HFFc6 (cell line): ENCODE measurements at regions not wholly inside any gene's neighbourhood (a gene's known extent, or its start where the extent isn't known, plus 50 kb on each side); places are given as distances from the start of the nearest gene placed in this dataset.

Experiments
- DNase-seq: peaks from one replicate; pipeline ENCODE4 v3.0.0-alpha.2; 2018
- H3K27ac Mint-ChIP-seq: 2 replicates; pipeline ENCODE4 v1.8.0; 2020; ENCODE audit warnings: mild to moderate bottlenecking, mixed read lengths
- H3K27me3 Mint-ChIP-seq: 2 replicates; pipeline ENCODE4 v1.8.0; 2021; ENCODE audit warnings: mild to moderate bottlenecking, moderate library complexity, mixed read lengths; ENCODE audit not compliant: insufficient read depth
- H3K36me3 Mint-ChIP-seq: 2 replicates; pipeline ENCODE4 v1.8.0; 2021; ENCODE audit warnings: low read depth, mixed read lengths
- H3K4me1 Mint-ChIP-seq: 2 replicates; pipeline ENCODE4 v1.8.0; 2020; ENCODE audit warnings: low read depth, mixed read lengths
- H3K4me3 Mint-ChIP-seq: 2 replicates; pipeline ENCODE4 v1.8.0; 2020; ENCODE audit warnings: mild to moderate bottlenecking, moderate library complexity, mixed read lengths
- H3K9me3 Mint-ChIP-seq: 2 replicates; pipeline ENCODE4 v1.8.0; 2020; ENCODE audit warnings: mild to moderate bottlenecking, mixed read lengths
- TF ChIP-seq, protein P1 (sequence below): fragments of 200-600 bp; sonication (generic); IDR thresholded peaks from 2 replicates; pipeline ENCODE4 v1.5.0; 2021; ENCODE audit warnings: antibody characterized with exemption, mild to moderate bottlenecking

DNA sequence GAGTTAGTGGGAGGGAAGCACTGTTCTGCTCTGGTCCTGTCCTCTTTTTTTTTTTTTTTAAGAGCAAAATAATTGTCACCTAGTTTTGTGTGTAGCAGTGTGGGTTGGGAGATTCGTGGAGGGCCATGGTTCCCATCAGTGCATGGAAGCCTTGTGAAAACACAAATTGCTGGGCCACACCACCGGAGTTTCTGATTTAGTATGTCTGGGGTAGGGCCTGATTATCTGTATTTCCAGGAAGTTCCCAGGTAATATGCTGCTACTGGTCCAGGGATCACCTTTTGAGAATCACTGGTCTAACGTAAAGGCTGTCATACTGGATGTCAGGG is 191.3 kb downstream of the GATA3 start:
- DNase-seq = no peak
- H3K27ac Mint-ChIP-seq = no peak overlapping the region
- H3K27me3 Mint-ChIP-seq = no peaks in the 10 kb centered on the region
- H3K9me3 Mint-ChIP-seq = peaks cover 21% of the 10 kb centered on the region
- H3K36me3 Mint-ChIP-seq = no peaks in the 10 kb centered on the region
- H3K4me1 Mint-ChIP-seq = no peaks in the 10 kb centered on the region
- H3K4me3 Mint-ChIP-seq = no peak overlapping the region
- TF ChIP-seq, protein P1, sequence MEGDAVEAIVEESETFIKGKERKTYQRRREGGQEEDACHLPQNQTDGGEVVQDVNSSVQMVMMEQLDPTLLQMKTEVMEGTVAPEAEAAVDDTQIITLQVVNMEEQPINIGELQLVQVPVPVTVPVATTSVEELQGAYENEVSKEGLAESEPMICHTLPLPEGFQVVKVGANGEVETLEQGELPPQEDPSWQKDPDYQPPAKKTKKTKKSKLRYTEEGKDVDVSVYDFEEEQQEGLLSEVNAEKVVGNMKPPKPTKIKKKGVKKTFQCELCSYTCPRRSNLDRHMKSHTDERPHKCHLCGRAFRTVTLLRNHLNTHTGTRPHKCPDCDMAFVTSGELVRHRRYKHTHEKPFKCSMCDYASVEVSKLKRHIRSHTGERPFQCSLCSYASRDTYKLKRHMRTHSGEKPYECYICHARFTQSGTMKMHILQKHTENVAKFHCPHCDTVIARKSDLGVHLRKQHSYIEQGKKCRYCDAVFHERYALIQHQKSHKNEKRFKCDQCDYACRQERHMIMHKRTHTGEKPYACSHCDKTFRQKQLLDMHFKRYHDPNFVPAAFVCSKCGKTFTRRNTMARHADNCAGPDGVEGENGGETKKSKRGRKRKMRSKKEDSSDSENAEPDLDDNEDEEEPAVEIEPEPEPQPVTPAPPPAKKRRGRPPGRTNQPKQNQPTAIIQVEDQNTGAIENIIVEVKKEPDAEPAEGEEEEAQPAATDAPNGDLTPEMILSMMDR = no peak

DNA sequence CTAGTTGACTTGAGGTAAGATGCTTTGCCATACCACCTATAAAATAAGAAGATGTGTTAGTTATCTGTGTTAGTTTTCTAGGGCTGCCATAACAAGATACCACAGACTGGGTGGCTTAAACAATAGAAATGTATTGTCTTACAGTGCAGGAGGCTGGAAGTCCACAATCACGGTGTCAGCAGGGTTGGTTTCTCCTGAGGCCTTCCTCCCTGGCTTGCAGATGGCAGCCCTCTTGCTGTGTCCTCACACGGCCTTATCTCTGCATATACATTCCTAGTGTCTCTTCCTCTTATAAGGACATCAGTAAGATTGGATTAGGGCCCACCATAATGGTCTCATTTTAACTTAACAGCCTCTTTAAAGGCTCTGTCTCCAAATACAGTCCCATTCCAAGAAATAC is 192.1 kb downstream of the GATA3 start:
- TF ChIP-seq, protein P1 = no peak
- Mint-ChIP-seq H3K27ac (no peak overlapping the region), H3K4me1 (no peaks in the 10 kb centered on the region), H3K36me3 (no peaks in the 10 kb centered on the region), H3K4me3 (no peak overlapping the region), H3K9me3 (peaks cover 15% of the 10 kb centered on the region), H3K27me3 (no peaks in the 10 kb centered on the region)
- DNase-seq = no peak

DNA sequence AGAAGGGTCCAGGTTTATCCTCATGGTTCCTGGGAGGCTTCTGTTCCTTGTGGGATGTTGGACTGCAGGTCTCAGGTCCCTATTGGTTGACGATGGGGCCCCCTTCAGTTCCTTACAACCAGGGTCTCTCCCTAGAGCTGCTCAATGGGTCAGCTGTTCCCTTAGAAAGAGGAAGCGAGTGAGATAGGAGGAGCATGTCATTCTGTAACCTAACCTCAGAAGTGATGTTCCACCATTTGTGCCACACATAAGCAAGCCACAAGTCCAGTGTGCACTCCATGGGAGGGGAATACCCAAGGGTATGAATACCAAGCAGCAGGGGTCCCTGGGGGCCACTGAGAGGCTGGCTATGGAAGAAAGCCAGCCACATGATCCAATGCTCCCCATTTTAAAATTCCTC is 192.7 kb downstream of the GATA3 start:
- Mint-ChIP-seq H3K36me3 (no peaks in the 10 kb centered on the region), H3K4me1 (no peaks in the 10 kb centered on the region), H3K9me3 (peaks cover 14% of the 10 kb centered on the region), H3K4me3 (no peak overlapping the region), H3K27ac (no peak overlapping the region), H3K27me3 (no peaks in the 10 kb centered on the region)
- TF ChIP-seq, protein P1 = no peak
- no peak for DNase-seq

DNA sequence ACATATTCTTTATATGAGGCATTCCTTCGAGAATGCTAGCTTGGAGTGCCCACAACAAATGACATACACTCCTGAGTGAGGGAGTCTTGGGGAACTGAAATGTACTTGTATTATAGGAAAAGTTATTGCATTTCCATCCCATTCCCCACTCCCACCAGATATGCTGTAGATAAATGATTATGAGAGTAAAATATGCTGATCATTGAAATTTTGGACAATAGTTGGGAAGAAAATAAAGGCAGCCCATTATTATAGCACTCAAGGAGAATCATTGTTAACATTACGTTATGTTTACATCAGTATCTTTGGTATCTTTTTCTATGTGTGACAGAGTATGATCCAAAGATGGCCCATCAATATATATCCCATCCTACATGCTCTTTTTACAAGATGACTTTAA is 194.4 kb downstream of the GATA3 start:
- Mint-ChIP-seq H3K27me3 (no peaks in the 10 kb centered on the region), H3K36me3 (no peaks in the 10 kb centered on the region), H3K9me3 (peaks cover 9% of the 10 kb centered on the region), H3K4me1 (no peaks in the 10 kb centered on the region), H3K27ac (no peak overlapping the region), H3K4me3 (no peak overlapping the region)
- DNase-seq = no peak
- TF ChIP-seq, protein P1 = no peak

DNA sequence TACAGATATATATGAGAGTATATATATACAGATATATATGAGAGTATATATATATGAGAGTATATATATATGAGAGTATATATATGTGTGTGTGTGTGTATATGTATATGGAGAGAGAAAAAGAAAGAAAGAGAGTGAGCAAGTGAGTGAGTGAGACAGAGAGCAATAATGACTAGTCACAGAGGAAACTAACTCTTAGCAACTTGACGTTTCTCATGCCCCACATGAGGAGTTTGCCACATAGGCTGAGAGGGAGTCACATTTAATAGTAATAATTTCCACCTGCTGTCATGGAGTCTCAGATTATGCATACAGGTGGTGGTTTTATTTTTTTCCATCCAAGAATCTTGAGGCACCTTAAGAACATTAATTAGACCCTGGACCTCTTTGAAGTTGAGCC is 199.9 kb downstream of the GATA3 start:
- H3K27ac Mint-ChIP-seq = no peak overlapping the region
- TF ChIP-seq, protein P1 = no peak

DNA sequence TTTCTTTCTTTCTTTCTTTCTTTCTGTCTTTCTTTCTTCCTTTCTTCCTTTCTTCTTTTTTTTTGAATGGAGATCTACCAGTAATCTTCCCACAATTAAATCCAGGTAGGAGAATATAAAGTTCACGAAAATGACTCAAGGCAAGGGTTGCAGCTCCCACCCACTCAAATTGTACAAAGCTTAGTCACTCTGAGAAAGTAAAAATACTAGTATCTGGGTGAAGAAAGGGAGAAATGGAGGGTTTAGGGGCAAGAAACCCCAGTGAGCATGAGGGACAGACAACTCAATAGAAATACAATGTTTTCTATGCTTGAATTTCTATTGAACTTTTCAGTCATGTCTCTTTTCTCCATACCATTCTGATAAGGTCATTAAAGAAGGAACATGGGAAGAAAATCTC is 200.8 kb downstream of the GATA3 start:
- TF ChIP-seq, protein P1 = no peak
- no peaks in the 10 kb centered on the region for H3K36me3 Mint-ChIP-seq
- H3K4me3 Mint-ChIP-seq = no peak overlapping the region
- DNase-seq = no peak
- H3K4me1 Mint-ChIP-seq = no peaks in the 10 kb centered on the region
- peaks cover 23% of the 10 kb centered on the region for H3K9me3 Mint-ChIP-seq
- no peak overlapping the region for H3K27ac Mint-ChIP-seq
- H3K27me3 Mint-ChIP-seq = peaks cover 2% of the 10 kb centered on the region; the same call in 1 of the 2 replicates

More for the DNA sequence above, 199.9 kb downstream of the GATA3 start:
- no peak for DNase-seq
- no peaks in the 10 kb centered on the region for H3K27me3 Mint-ChIP-seq
- H3K4me3 Mint-ChIP-seq = no peak overlapping the region
- H3K36me3 Mint-ChIP-seq = no peaks in the 10 kb centered on the region
- peaks cover 28% of the 10 kb centered on the region for H3K9me3 Mint-ChIP-seq
- no peaks in the 10 kb centered on the region for H3K4me1 Mint-ChIP-seq
